VCaP (cell line): ENCODE measurements at regions not wholly inside any gene's neighbourhood (a gene's known extent, or its start where the extent isn't known, plus 50 kb on each side); places are given as distances from the start of the nearest gene placed in this dataset.

ENCODE experiments used
- H3K27ac ChIP-seq: fragments of 450-650 bp; 2 replicates; pipeline ENCODE4 v1.5.1; 2017
- CTCF ChIP-seq: fragments of 450-650 bp; conservative IDR thresholded peaks from 2 replicates; pipeline ENCODE4 v1.5.1; 2017; ENCODE audit warnings: mild to moderate bottlenecking, moderate library complexity

GRCh38 chr7:155874010-155874409 is 61.7 kb upstream of the SHH start:
- TF ChIP-seq CTCF = no peak
- H3K27ac ChIP-seq = no peak overlapping the region

- TF ChIP-seq CTCF = no peak
- no peak overlapping the region for H3K27ac ChIP-seq
These were observed 60.6 kb upstream of the SHH start for GRCh38 chr7:155872678-155873369.

GRCh38 chr7:155871211-155871610 is 58.9 kb upstream of the SHH start:
- TF ChIP-seq CTCF = no peak
- H3K27ac ChIP-seq = no peak overlapping the region

GRCh38 chr7:155870334-155871180 is 58.3 kb upstream of the SHH start:
- no peak for TF ChIP-seq CTCF
- no peak overlapping the region for H3K27ac ChIP-seq

GRCh38 chr7:155869784-155870076 is 57.5 kb upstream of the SHH start:
- H3K27ac ChIP-seq = no peak overlapping the region
- no peak for TF ChIP-seq CTCF

- TF ChIP-seq CTCF = no peak
These were observed 56.9 kb upstream of the SHH start for GRCh38 chr7:155868955-155869783.

GRCh38 chr7:155867734-155868400 is 55.6 kb upstream of the SHH start:
- peak overlapping the region; percentile 51 for H3K27ac ChIP-seq
- TF ChIP-seq CTCF = no peak

More at GRCh38 chr7:155868955-155869783, 56.9 kb upstream of the SHH start:
- H3K27ac ChIP-seq = no peak overlapping the region
